ENCODE measurements at regions not wholly inside any gene's neighbourhood (a gene's known extent, or its start where the extent isn't known, plus 50 kb on each side); places are given as distances from the start of the nearest gene placed in this dataset.

DNA sequence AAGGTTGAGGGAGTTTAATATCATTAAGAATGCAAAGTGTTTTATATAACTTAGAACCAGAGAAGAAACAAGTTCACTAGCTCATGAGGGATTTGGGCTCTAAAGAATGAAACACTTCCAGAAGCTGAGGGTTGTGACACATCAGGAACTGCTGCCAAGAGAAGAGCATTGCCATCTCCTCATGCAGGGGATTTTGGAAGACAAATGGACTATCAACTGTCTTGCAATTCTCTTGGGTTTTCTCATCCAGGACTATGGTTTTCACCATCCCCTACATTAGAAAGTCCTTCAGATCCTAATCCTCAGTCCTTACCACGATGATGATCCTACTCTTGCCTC is 59.7 kb upstream of the KL start:
- WGBS (ENCODE audit: insufficient coverage): 100% methylated on average over 1 of the region's 1 CpG
- no peak for DNase-seq
- H3K9me3 ChIP-seq (replicated peaks in 1 of 2; ENCODE audit: control insufficient read depth in 1 of 2, insufficient read depth in 1 of 2, low read length in 2 of 2): no peaks in the 10 kb centered on the region
- H3K4me1 Mint-ChIP-seq: no peaks in the 10 kb centered on the region
- H4K20me1 ChIP-seq (ENCODE audit: insufficient read depth, low read length): no peaks in the 10 kb centered on the region
- H3K27me3 Mint-ChIP-seq (ENCODE audit: low read depth in 3 of 3): peaks cover 0 to 2% (median 1%) of the 10 kb centered on the region in 3 donors
- no peak overlapping the region for H2AFZ ChIP-seq (ENCODE audit: insufficient read depth, low read depth, low read length, poor library complexity, severe bottlenecking)
- no peaks in the 10 kb centered on the region for H3K36me3 Mint-ChIP-seq
- H3K4me3 ChIP-seq (replicated peaks in 1 of 3; ENCODE audit: low read depth in 2 of 3, low read length in 3 of 3): no peak overlapping the region
- H3K27ac ChIP-seq (ENCODE audit: low read depth in 1 of 2, low read length in 2 of 2): no peak overlapping the region
- no peak overlapping the region for H3K4me2 ChIP-seq (replicated peaks; ENCODE audit: extremely low read depth, low read length, poor library complexity, severe bottlenecking)
- H3K27me3 ChIP-seq (ENCODE audit: control insufficient read depth in 2 of 2, insufficient read depth in 2 of 2, low read length in 2 of 2): no peaks in the 10 kb centered on the region
- no peak overlapping the region for H3K4me3 Mint-ChIP-seq
- H3K27ac Mint-ChIP-seq: no peak overlapping the region
- H3K9ac ChIP-seq (ENCODE audit: insufficient read depth, low read length, poor library complexity, severe bottlenecking): no peak overlapping the region
- peaks cover 0 to 6% (median 2%) of the 10 kb centered on the region in 7 donors for H3K9me3 Mint-ChIP-seq
- no peaks in the 10 kb centered on the region for H3K79me2 ChIP-seq (ENCODE audit: insufficient read depth, low read length)
- intact Hi-C loops (cut with micrococcal nuclease): no loop called here
- TF ChIP-seq CTCF (IDR thresholded peaks at IDR 0.05): no peak
- no peaks in the 10 kb centered on the region for H3K4me1 ChIP-seq (ENCODE audit: control insufficient read depth in 1 of 2, insufficient read depth in 2 of 2, low read length in 2 of 2)
- H3K36me3 ChIP-seq (replicated peaks in 1 of 2; ENCODE audit: control insufficient read depth in 1 of 2, insufficient read depth in 2 of 2, low read length in 2 of 2): no peaks in the 10 kb centered on the region

- intact Hi-C loops (cut with micrococcal nuclease): no loop called here
Observed at GRCh38 chr13:32960626-32961025, 55.6 kb upstream of the KL start.

More at GRCh38 chr13:32960626-32961025, 55.6 kb upstream of the KL start:
- H2AFZ ChIP-seq (ENCODE audit: insufficient read depth, low read depth, low read length, poor library complexity, severe bottlenecking): no peak overlapping the region
- Mint-ChIP-seq H3K4me3 (no peak overlapping the region), H3K27ac (no peak overlapping the region), H3K4me1 (no peaks in the 10 kb centered on the region), H3K9me3 (peaks cover 0 to 10% (median 5%) of the 10 kb centered on the region in 7 donors), H3K36me3 (no peaks in the 10 kb centered on the region), H3K27me3 (ENCODE audit: low read depth in 3 of 3) (peaks cover 0 to 2% (median 0%) of the 10 kb centered on the region in 3 donors)
- no peak overlapping the region for H3K4me3 ChIP-seq (replicated peaks in 1 of 3; ENCODE audit: low read depth in 2 of 3, low read length in 3 of 3)
- no peak for DNase-seq
- H3K36me3 ChIP-seq (replicated peaks in 1 of 2; ENCODE audit: control insufficient read depth in 1 of 2, insufficient read depth in 2 of 2, low read length in 2 of 2): no peaks in the 10 kb centered on the region
- no peak overlapping the region for H3K27ac ChIP-seq (ENCODE audit: low read depth in 1 of 2, low read length in 2 of 2)
- H3K79me2 ChIP-seq (ENCODE audit: insufficient read depth, low read length): no peaks in the 10 kb centered on the region
- WGBS (ENCODE audit: insufficient coverage): 92% methylated on average over 3 of the region's 4 CpGs
- TF ChIP-seq CTCF (IDR thresholded peaks at IDR 0.05): no peak
- H3K9ac ChIP-seq (ENCODE audit: insufficient read depth, low read length, poor library complexity, severe bottlenecking): no peak overlapping the region
- H3K4me1 ChIP-seq (ENCODE audit: control insufficient read depth in 1 of 2, insufficient read depth in 2 of 2, low read length in 2 of 2): no peaks in the 10 kb centered on the region
- no peaks in the 10 kb centered on the region for H3K9me3 ChIP-seq (replicated peaks in 1 of 2; ENCODE audit: control insufficient read depth in 1 of 2, insufficient read depth in 1 of 2, low read length in 2 of 2)
- H4K20me1 ChIP-seq (ENCODE audit: insufficient read depth, low read length): no peaks in the 10 kb centered on the region
- H3K27me3 ChIP-seq (ENCODE audit: control insufficient read depth in 2 of 2, insufficient read depth in 2 of 2, low read length in 2 of 2): no peaks in the 10 kb centered on the region
- no peak overlapping the region for H3K4me2 ChIP-seq (replicated peaks; ENCODE audit: extremely low read depth, low read length, poor library complexity, severe bottlenecking)

Data from CD14-positive monocyte (primary cell).